H1 (cell line): ENCODE measurements at regions not wholly inside any gene's neighbourhood (a gene's known extent, or its start where the extent isn't known, plus 50 kb on each side); places are given as distances from the start of the nearest gene placed in this dataset.
A peak's percentile ranks its signal among the peaks of the same experiment; 100 is the strongest.

ENCODE experiments used
- CTCF ChIA-PET: fragments of 300-600 bp; sonication (Branson Sonifier 250); formaldehyde crosslinking; loops from one replicate; lab custom pipeline; 2021; ENCODE audit not compliant: partially characterized antibody; lab: Charles Lee
- POLR2A ChIA-PET: fragments of 300-600 bp; sonication (Branson Sonifier 250); formaldehyde crosslinking; loops from one replicate; lab custom pipeline; 2021; ENCODE audit warnings: inconsistent platforms; ENCODE audit not compliant: partially characterized antibody; lab: Charles Lee
- DNase-seq, 2 experiments: peaks; one replicate each; pipeline versions ENCODE4 v3.0.0 to v3.0.0-alpha.2; 2010 to 2022; ENCODE audit warnings: low spot score in 2 of 2, low read depth in 1 of 2, mixed read lengths in 1 of 2
- FAIRE-seq: peaks from 2 replicates; lab custom pipeline; 2011; peaks lifted over from hg19 to GRCh38; lab: Jason Lieb, UNC
- H2AFZ ChIP-seq: 2 replicates; pipeline ENCODE4 v1.8.1; 2012; ENCODE audit warnings: low read length, inconsistent platforms
- H2AK5ac ChIP-seq: 2 replicates; pipeline ENCODE4 v1.6.1; 2013; ENCODE audit warnings: low read depth, low read length
- H2BK120ac ChIP-seq: replicated peaks from 2 replicates; pipeline ENCODE3; 2013; ENCODE audit warnings: low read depth, low read length, inconsistent platforms
- H2BK12ac ChIP-seq: 2 replicates; pipeline ENCODE4 v1.6.1; 2013; ENCODE audit warnings: low read depth, low read length
- H2BK15ac ChIP-seq: 2 replicates; pipeline ENCODE4 v1.6.1; 2013; ENCODE audit warnings: low read length
- H2BK20ac ChIP-seq: 2 replicates; pipeline ENCODE4 v1.6.1; 2013; ENCODE audit warnings: low read length
- H2BK5ac ChIP-seq: 2 replicates; pipeline ENCODE4 v1.6.1; 2013; ENCODE audit warnings: low read depth, low read length
- H3K14ac ChIP-seq: 2 replicates; pipeline ENCODE4 v1.6.1; 2013; ENCODE audit warnings: inconsistent platforms; ENCODE audit not compliant: insufficient read length
- H3K18ac ChIP-seq: 2 replicates; pipeline ENCODE4 v1.6.1; 2013; ENCODE audit warnings: low read length; ENCODE audit errors: extremely low read depth
- H3K23ac ChIP-seq: 2 replicates; pipeline ENCODE4 v1.6.1; 2013; ENCODE audit warnings: inconsistent platforms; ENCODE audit not compliant: insufficient read length
- H3K23me2 ChIP-seq: 2 replicates; pipeline ENCODE4 v1.6.1; 2013; ENCODE audit warnings: low read depth, low read length
- H3K27ac ChIP-seq: 2 replicates; pipeline ENCODE4 v1.6.1; 2011; ENCODE audit warnings: low read depth, low read length, inconsistent platforms
- H3K27me3 ChIP-seq, 4 experiments: replicated peaks in 1 of 4; 1 replicate in 1 of 4; 2 replicates in 3 of 4; pipeline versions ENCODE4 v1.6.1 to v1.8.1; 2011 to 2013; ENCODE audit warnings: low read length in 3 of 4, mild to moderate bottlenecking in 3 of 4, inconsistent platforms in 2 of 4, mixed read lengths in 2 of 4, moderate library complexity in 1 of 4; ENCODE audit not compliant: control insufficient read depth in 3 of 4, insufficient read depth in 3 of 4; ENCODE audit errors: extremely low read depth in 1 of 4
- H3K36me3 ChIP-seq, 4 experiments: 2 replicates each; pipeline versions ENCODE4 v1.6.1 to v1.8.1; 2011 to 2013; ENCODE audit warnings: mild to moderate bottlenecking in 4 of 4, low read length in 3 of 4, moderate library complexity in 2 of 4, control low read depth in 1 of 4, inconsistent platforms in 1 of 4; ENCODE audit not compliant: insufficient read depth in 4 of 4, control insufficient read depth in 2 of 4
- H3K4ac ChIP-seq: replicated peaks from 2 replicates; pipeline ENCODE3; 2013; ENCODE audit warnings: low read length, low read depth, mixed read lengths, inconsistent platforms; ENCODE audit not compliant: insufficient read length
- H3K4me1 ChIP-seq, 4 experiments: replicated peaks in 1 of 4; 1 replicate in 1 of 4; 2 replicates in 3 of 4; pipeline versions ENCODE4 v1.6.1 to v1.8.1; 2011 to 2013; ENCODE audit warnings: low read length in 3 of 4, inconsistent platforms in 2 of 4, mixed read lengths in 1 of 4; ENCODE audit not compliant: insufficient read depth in 4 of 4, control insufficient read depth in 3 of 4
- H3K4me2 ChIP-seq, 2 experiments: 2 replicates each; pipeline versions ENCODE4 v1.6.1 to v1.8.1; 2011 to 2013; ENCODE audit warnings: low read depth in 2 of 2, low read length in 2 of 2, control low read depth in 1 of 2, inconsistent platforms in 1 of 2, mild to moderate bottlenecking in 1 of 2; ENCODE audit not compliant: insufficient read depth in 1 of 2
- H3K4me3 ChIP-seq, 4 experiments: fragments of 200-600, 300-600 bp in 1 of 4; sonication (generic), shearing (Covaris generic), sonication (Bioruptor Twin) in 1 of 4; 2 replicates each; pipeline versions ENCODE4 v1.5.1 to v1.8.1; 2011 to 2016; ENCODE audit warnings: low read length in 4 of 4, low read depth in 3 of 4, control low read depth in 2 of 4, inconsistent platforms in 2 of 4, mild to moderate bottlenecking in 2 of 4, mixed read lengths in 1 of 4, moderate library complexity in 1 of 4; ENCODE audit not compliant: insufficient read depth in 2 of 4; ENCODE audit errors: extremely low read depth in 1 of 4
- H3K56ac ChIP-seq: replicated peaks from 2 replicates; pipeline ENCODE3; 2013; ENCODE audit warnings: low read depth, mild to moderate bottlenecking, mixed read lengths, low read length, inconsistent platforms; ENCODE audit not compliant: insufficient read length
- H3K79me1 ChIP-seq: 2 replicates; pipeline ENCODE4 v1.6.1; 2013; ENCODE audit warnings: low read depth, low read length, control low read depth
- H3K79me2 ChIP-seq, 2 experiments: 2 replicates each; pipeline versions ENCODE4 v1.6.1 to v1.8.1; 2012 to 2013; ENCODE audit warnings: low read length in 2 of 2, mild to moderate bottlenecking in 2 of 2, inconsistent platforms in 1 of 2; ENCODE audit not compliant: insufficient read depth in 2 of 2, control insufficient read depth in 1 of 2
- H3K9ac ChIP-seq, 4 experiments: replicated peaks in 1 of 4; 1 replicate in 1 of 4; 2 replicates in 3 of 4; pipeline versions ENCODE4 v1.6.1 to v1.8.1; 2011 to 2013; ENCODE audit warnings: low read depth in 3 of 4, low read length in 3 of 4, control low read depth in 2 of 4, mild to moderate bottlenecking in 2 of 4, moderate library complexity in 2 of 4, inconsistent platforms in 1 of 4; ENCODE audit errors: extremely low read depth in 1 of 4
- H3K9me3 ChIP-seq, 2 experiments: 2 replicates each; pipeline versions ENCODE4 v1.6.1 to v1.8.1; 2012 to 2013; ENCODE audit warnings: mild to moderate bottlenecking in 2 of 2, moderate library complexity in 2 of 2, control low read depth in 1 of 2, inconsistent platforms in 1 of 2, low read depth in 1 of 2, low read length in 1 of 2, mixed read lengths in 1 of 2; ENCODE audit not compliant: insufficient read depth in 2 of 2
- H4K20me1 ChIP-seq, 2 experiments: replicated peaks in 1 of 2; 2 replicates each; pipeline versions ENCODE3 to v1.8.1; 2011 to 2013; ENCODE audit warnings: inconsistent platforms in 2 of 2, low read length in 2 of 2, mild to moderate bottlenecking in 1 of 2; ENCODE audit not compliant: insufficient read depth in 2 of 2, control insufficient read depth in 1 of 2
- H4K5ac ChIP-seq: 2 replicates; pipeline ENCODE4 v1.6.1; 2013; ENCODE audit warnings: low read length, low read depth, mixed read lengths, inconsistent platforms; ENCODE audit not compliant: insufficient read length
- H4K8ac ChIP-seq: 2 replicates; pipeline ENCODE4 v1.8.0; 2013; ENCODE audit warnings: mild to moderate bottlenecking, moderate library complexity, low read length, inconsistent platforms; ENCODE audit not compliant: insufficient read depth; ENCODE audit errors: extremely low read depth
- H4K91ac ChIP-seq: replicated peaks from 2 replicates; pipeline ENCODE3; 2013; ENCODE audit warnings: low read length, mixed read lengths, inconsistent platforms; ENCODE audit not compliant: insufficient read length
- BRCA1 ChIP-seq: IDR thresholded peaks from 2 replicates; pipeline ENCODE4 v1.6.1; 2012; ENCODE audit warnings: low read depth, low read length, improper control_type of control experiment
- HDAC2 ChIP-seq, 2 experiments: fragments of 300-600 bp in 1 of 2; sonication (generic) in 1 of 2; IDR thresholded peaks; 2 replicates each; pipeline ENCODE4 v1.6.1; 2011 to 2012; ENCODE audit warnings: low read depth in 2 of 2, low read length in 2 of 2, mild to moderate bottlenecking in 2 of 2, moderate library complexity in 2 of 2, borderline replicate concordance in 1 of 2, inconsistent platforms in 1 of 2
- PHF8 ChIP-seq: fragments of 200-600 bp; sonication (generic); conservative IDR thresholded peaks from 2 replicates; pipeline ENCODE4 v1.7.1; 2012; ENCODE audit warnings: low read depth, mild to moderate bottlenecking, inconsistent platforms, low read length, moderate library complexity
- RAD21 ChIP-seq, 2 experiments: IDR thresholded peaks in 1 of 2; conservative IDR thresholded peaks in 1 of 2; 2 replicates each; pipeline ENCODE4 v1.6.1; 2011; ENCODE audit warnings: low read depth in 2 of 2, low read length in 2 of 2, improper control_type of control experiment in 1 of 2, inconsistent platforms in 1 of 2, mild to moderate bottlenecking in 1 of 2, moderate library complexity in 1 of 2
- YY1 ChIP-seq: IDR thresholded peaks from 2 replicates; pipeline ENCODE4 v1.6.1; 2011; ENCODE audit warnings: low read depth, mild to moderate bottlenecking, low read length
- TF ChIP-seq, protein P1 (sequence below): IDR thresholded peaks from 2 replicates; pipeline ENCODE4 v1.6.1; 2012; ENCODE audit warnings: inconsistent platforms

DNA sequence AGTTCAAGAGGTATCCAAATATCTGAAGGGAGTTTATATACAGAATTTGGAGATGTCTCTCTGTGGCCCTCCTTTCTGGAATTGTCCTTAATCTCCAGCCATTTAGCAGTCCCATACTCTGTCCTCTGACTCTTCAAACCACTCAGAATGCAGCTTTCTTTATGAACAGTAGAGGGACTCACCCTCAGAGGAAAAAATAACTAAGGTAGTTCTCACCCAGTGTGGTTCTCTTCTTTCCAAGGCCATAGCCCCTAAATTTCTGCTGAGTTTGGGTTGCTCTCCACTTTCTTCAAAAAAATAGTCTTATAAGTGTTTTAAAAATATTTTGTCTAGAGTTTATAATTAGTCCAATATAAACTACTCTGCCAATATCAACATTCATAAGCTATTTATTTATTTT, 369.7 kb downstream of the MATN1 start:
- Histone ChIP-seq H2BK12ac (no peak overlapping the region), H4K8ac (no peak overlapping the region), H3K27me3 (no peaks in the 10 kb centered on the region; a peak in 1 of 7 replicates), H3K18ac (no peak overlapping the region), H3K23me2 (no peaks in the 10 kb centered on the region), H4K5ac (no peak overlapping the region), H2AFZ (no peak overlapping the region), H3K4ac (no peak overlapping the region), H3K9me3 (peaks cover 0 to 2% of the 10 kb centered on the region in 2 experiments; a peak in 1 of 4 replicates), H3K36me3 (no peaks in the 10 kb centered on the region), H3K4me2 (no peak overlapping the region), H2AK5ac (no peak overlapping the region), H3K23ac (no peak overlapping the region), H2BK120ac (no peak overlapping the region), H3K27ac (no peak overlapping the region), H2BK15ac (no peak overlapping the region), H3K9ac (no peak overlapping the region), H3K79me2 (no peaks in the 10 kb centered on the region), H4K91ac (no peak overlapping the region), H3K4me3 (no peak overlapping the region), H2BK5ac (no peak overlapping the region), H3K14ac (no peak overlapping the region), H3K4me1 (peaks cover 0 to 5% (median under 1%) of the 10 kb centered on the region in 4 experiments; a peak in 3 of 7 replicates), H2BK20ac (no peak overlapping the region), H3K56ac (no peak overlapping the region), H4K20me1 (no peaks in the 10 kb centered on the region), H3K79me1 (no peaks in the 10 kb centered on the region)
- ChIA-PET CTCF (interaction anchor here (0.6 to 2.6 kb wide), 33 partner anchors 8 to 955 kb away, joined by 3 to 30 read pairs (median 3); no protein-coding TSS in a partner anchor), POLR2A (interaction anchor here (1.3 kb wide), 1 partner anchor 15 kb away, joined by 3 read pairs; no protein-coding TSS in a partner anchor)
- DNase-seq (no peak), FAIRE-seq (no peak)
- TF ChIP-seq HDAC2 (IDR thresholded peaks at IDR 0.05; ENCODE audit: borderline replicate concordance in 1 of 2, low read depth in 2 of 2, low read length in 2 of 2) (no peak), BRCA1 (no peak), YY1 (no peak), RAD21 (IDR thresholded peaks at IDR 0.05 in 1 of 2, conservative IDR thresholded peaks at IDR 0.05 in 1 of 2; ENCODE audit: low read depth in 2 of 2, low read length in 2 of 2) (peak; percentile 40 to 49), PHF8 (no peak)
- TF ChIP-seq, protein P1, sequence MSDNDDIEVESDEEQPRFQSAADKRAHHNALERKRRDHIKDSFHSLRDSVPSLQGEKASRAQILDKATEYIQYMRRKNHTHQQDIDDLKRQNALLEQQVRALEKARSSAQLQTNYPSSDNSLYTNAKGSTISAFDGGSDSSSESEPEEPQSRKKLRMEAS: no peak
